Immature natural killer cell (primary cell): ENCODE measurements at regions not wholly inside any gene's neighbourhood (a gene's known extent, or its start where the extent isn't known, plus 50 kb on each side); places are given as distances from the start of the nearest gene placed in this dataset.

Experiments
- DNase-seq, 3 donors: peaks; one replicate each; pipeline ENCODE4 v3.0.0; 2022; ENCODE audit warnings: mixed read lengths in 1 of 3
- H3K27ac Mint-ChIP-seq, 6 donors: one replicate each; pipeline ENCODE4 v1.8.0; 2020; ENCODE audit warnings: mixed read lengths in 6 of 6, mild to moderate bottlenecking in 5 of 6, inconsistent platforms in 4 of 6, moderate library complexity in 3 of 6
- H3K27me3 Mint-ChIP-seq, 3 donors: one replicate each; pipeline ENCODE4 v1.8.0; 2020 to 2021; ENCODE audit warnings: low read depth in 3 of 3, mild to moderate bottlenecking in 3 of 3, mixed read lengths in 3 of 3, moderate library complexity in 3 of 3, inconsistent platforms in 1 of 3
- H3K36me3 Mint-ChIP-seq, 3 donors: one replicate each; pipeline ENCODE4 v1.8.0; 2020; ENCODE audit warnings: mixed read lengths in 3 of 3, inconsistent platforms in 2 of 3, mild to moderate bottlenecking in 2 of 3
- H3K4me1 Mint-ChIP-seq, 2 donors: one replicate each; pipeline ENCODE4 v1.8.0; 2020; ENCODE audit warnings: inconsistent platforms in 2 of 2, mild to moderate bottlenecking in 2 of 2, mixed read lengths in 2 of 2, moderate library complexity in 1 of 2
- H3K4me3 Mint-ChIP-seq, 5 donors: one replicate each; pipeline ENCODE4 v1.8.0; 2020; ENCODE audit warnings: mild to moderate bottlenecking in 5 of 5, mixed read lengths in 5 of 5, inconsistent platforms in 3 of 5, moderate library complexity in 3 of 5
- H3K9me3 Mint-ChIP-seq, 6 donors: one replicate each; pipeline ENCODE4 v1.8.0; 2020; ENCODE audit warnings: mild to moderate bottlenecking in 6 of 6, mixed read lengths in 6 of 6, inconsistent platforms in 4 of 6, moderate library complexity in 3 of 6

DNA sequence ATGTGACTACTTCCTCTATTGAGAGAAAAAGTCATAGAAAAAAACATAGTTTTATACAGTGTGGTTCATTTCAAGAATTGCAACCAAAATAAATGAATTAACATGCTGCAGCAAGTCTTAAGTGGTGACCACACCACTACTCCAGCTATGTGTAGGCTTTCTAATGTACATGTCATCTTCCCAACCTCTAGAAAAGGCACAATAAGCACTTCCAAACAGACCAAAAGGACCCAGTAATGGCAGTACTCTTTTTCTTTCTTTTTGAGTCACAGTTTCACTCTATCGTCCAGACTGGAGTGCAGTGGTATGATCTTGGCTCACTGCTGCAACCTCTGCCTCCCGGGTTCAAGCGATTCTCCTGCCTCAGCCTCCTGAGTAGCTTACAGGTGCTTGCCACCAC, 219.3 kb upstream of the KBTBD8 start:
- peaks cover 5 to 11% (median 11%) of the 10 kb centered on the region in 3 donors for H3K27me3 Mint-ChIP-seq
- no peak overlapping the region for H3K27ac Mint-ChIP-seq
- no peaks in the 10 kb centered on the region for H3K36me3 Mint-ChIP-seq
- no peak overlapping the region for H3K4me3 Mint-ChIP-seq
- no peaks in the 10 kb centered on the region for H3K4me1 Mint-ChIP-seq
- H3K9me3 Mint-ChIP-seq = no peaks in the 10 kb centered on the region
- DNase-seq = no peak

DNA sequence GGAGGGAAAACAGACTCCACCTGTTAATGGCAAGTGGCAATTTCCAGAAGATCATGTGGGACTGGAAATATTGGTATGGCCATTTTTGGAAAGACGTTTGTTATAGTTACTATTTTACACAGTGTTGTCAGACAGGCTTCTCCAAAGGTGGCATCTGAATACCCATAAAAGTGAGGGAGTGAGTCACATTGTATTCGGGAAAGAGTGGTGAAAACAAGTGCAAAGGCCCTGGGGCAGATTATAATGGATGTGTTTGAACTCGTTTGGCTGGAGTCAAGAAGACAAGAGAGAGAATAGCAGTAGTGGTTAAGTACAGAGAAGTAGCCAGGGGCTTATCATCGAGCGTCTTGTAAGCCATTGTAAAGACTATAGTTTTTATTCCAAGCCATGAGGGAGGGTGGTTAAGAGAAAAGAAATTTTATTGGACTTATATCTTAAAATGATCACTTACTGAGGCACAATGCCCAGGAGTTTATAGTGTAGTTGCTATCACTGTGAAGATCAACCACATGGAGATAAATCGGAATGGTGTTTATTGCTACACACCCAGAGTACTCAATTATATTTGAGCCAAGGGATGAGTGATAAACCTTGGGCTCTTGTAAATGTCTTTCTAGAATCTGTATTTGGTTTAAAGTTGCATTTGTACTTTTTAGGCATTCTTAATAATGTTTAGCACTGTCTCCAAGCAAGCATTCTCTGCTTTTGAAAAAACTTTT, 212.8 kb upstream of the KBTBD8 start:
- Mint-ChIP-seq H3K9me3 (no peaks in the 10 kb centered on the region), H3K27me3 (peaks cover 3% of the 10 kb centered on the region in 3 donors), H3K4me1 (no peaks in the 10 kb centered on the region), H3K4me3 (no peak overlapping the region), H3K27ac (no peak overlapping the region), H3K36me3 (no peaks in the 10 kb centered on the region)
- no peak for DNase-seq

DNA sequence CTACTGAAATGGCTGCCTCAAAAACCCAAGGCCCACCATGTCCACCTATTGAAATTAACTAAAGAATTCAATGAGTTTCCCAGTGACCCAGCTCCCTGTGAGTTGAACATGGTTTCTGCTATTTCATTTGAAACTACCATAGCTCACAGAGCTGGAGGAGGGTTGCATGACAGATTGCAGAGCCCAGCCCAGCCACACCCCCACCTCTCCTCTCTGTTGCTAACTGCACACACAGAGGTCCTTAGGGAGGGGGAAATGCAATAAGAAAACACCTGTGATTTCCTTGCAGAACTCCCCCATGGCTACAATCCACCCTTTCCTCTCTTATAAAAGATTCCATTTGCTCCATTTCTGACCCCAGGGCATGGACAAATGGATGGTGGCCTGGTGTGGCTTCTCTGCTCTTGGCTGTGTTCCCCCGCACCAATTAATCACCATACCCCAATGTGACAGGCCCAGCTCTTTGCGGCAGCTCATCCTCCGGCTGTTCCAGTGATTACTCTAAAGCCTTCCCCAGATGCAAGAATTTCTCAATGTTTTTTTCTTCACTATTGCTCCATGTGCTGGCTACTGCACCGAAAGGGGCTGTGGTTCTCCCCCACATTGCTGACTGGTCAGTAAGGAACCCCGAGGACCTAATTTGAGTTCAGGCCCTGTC, 208.4 kb upstream of the KBTBD8 start:
- Mint-ChIP-seq H3K4me3 (no peak overlapping the region), H3K4me1 (no peaks in the 10 kb centered on the region), H3K9me3 (no peaks in the 10 kb centered on the region), H3K36me3 (no peaks in the 10 kb centered on the region), H3K27ac (no peak overlapping the region), H3K27me3 (peaks cover 0 to 3% (median 2%) of the 10 kb centered on the region in 3 donors)
- no peak for DNase-seq

DNA sequence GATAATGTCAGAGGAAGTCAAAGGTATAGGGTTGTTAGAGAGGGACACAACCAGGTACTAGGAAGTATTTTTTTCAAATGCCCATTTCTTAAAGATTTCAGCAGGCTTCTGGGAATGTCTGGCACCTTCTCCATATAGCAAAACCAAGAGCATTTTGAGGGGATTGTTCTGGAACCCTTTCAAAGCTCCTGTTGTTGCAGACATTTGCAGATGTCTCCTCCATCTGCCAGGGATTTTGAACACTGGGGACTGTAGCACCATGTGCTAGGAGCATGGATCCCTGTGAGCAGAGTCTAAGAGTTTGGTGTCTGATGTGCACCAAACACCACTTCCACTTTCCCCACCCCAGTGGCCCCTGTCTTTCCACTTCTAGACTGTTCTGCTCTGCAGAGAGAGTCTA, 206.0 kb upstream of the KBTBD8 start:
- DNase-seq = no peak

DNA sequence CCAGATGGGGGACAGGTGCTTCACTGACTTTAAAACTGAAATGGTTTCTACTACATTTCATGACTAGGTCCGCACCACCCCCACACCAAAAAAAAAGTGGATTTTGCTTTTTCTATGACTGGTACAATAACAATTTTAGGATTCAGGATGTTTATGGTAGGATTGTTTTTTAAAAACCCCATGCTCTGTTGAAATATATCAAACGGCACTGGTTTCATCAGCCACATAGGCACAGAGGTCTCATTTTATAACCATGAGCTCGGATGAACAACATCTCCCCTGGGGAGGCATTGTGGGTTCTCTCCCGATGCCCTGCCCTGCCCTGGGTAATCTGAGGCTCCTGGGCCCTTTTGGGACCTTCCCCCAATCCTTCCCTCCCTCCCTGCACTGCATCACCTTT, 202.7 kb upstream of the KBTBD8 start:
- Mint-ChIP-seq H3K27me3 (peaks cover 2 to 12% (median 4%) of the 10 kb centered on the region in 3 donors), H3K36me3 (peaks cover 0 to 4% (median 0%) of the 10 kb centered on the region in 3 donors), H3K9me3 (peaks cover 0 to 5% (median 0%) of the 10 kb centered on the region in 6 donors), H3K27ac (no peak overlapping the region), H3K4me3 (no peak overlapping the region), H3K4me1 (no peaks in the 10 kb centered on the region)
- no peak for DNase-seq

More for the DNA sequence above, 206.0 kb upstream of the KBTBD8 start:
- H3K27me3 Mint-ChIP-seq = peaks cover 0 to 10% (median 5%) of the 10 kb centered on the region in 3 donors
- peaks cover 0 to 5% (median 0%) of the 10 kb centered on the region in 6 donors for H3K9me3 Mint-ChIP-seq
- H3K36me3 Mint-ChIP-seq = peaks cover 0 to 4% (median 0%) of the 10 kb centered on the region in 3 donors
- no peak overlapping the region for H3K27ac Mint-ChIP-seq
- H3K4me3 Mint-ChIP-seq = no peak overlapping the region
- H3K4me1 Mint-ChIP-seq = no peaks in the 10 kb centered on the region

DNA sequence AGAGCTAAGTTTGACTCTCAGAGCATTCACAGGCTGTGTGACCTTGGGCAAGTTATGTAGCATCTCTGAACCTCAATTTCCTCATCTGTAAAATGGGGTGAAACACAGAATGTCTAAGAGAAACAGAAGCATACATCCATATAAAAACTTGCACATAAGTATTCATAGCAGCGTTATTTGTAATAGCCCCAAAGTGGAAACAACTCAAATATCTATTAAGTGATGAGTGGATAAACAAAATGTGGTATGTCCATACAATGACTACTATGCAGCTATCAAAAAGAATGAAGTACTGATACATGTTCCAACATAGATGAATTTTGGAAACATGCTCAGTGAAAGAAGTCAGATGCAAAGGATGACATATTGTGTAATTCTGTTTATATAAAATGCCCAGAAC, 201.8 kb upstream of the KBTBD8 start:
- Mint-ChIP-seq H3K27me3 (peaks cover 2 to 12% (median 4%) of the 10 kb centered on the region in 3 donors), H3K36me3 (peaks cover 0 to 4% (median 0%) of the 10 kb centered on the region in 3 donors)

DNA sequence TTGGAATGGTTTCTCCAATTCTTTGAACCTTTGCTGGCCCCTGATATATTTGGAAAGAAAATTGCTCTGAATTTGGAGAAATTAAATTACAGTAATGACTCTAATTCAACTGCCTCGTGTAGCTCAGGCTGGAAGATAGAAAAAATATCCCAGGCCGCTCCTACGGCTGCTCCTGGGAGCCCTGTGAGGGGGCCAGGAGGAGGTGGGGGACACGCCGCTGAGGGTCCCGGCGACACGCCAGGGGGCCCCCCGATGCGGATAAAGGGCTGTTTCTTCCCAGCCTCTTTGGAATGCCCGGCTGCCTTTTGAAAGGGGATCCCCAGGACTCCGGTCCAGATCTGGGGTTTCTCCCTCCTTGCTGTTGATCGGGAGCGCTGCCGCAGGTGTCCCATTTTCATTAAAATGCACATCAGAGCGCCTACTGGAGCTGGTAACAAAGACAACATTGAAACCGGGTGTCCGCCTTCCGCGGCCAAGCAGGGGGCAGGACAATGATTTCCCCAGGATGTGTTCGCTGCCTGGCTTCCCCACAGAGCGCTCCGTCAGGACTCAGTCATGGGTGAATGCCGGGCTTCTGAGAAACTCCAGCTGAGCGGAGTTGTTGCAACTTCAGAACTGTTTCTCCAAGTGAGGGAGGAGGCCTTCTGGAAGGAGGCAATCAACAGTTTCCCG, 200.1 kb upstream of the KBTBD8 start:
- H3K9me3 Mint-ChIP-seq = peaks cover 0 to 5% (median 0%) of the 10 kb centered on the region in 6 donors
- peaks cover 2 to 12% (median 8%) of the 10 kb centered on the region in 3 donors for H3K27me3 Mint-ChIP-seq
- no peak overlapping the region for H3K4me3 Mint-ChIP-seq
- no peak overlapping the region for H3K27ac Mint-ChIP-seq
- no peak for DNase-seq
- no peaks in the 10 kb centered on the region for H3K4me1 Mint-ChIP-seq
- peaks cover 0 to 4% (median 0%) of the 10 kb centered on the region in 3 donors for H3K36me3 Mint-ChIP-seq

More for the DNA sequence above, 201.8 kb upstream of the KBTBD8 start:
- no peak overlapping the region for H3K27ac Mint-ChIP-seq
- DNase-seq = no peak
- H3K4me1 Mint-ChIP-seq = no peaks in the 10 kb centered on the region
- no peak overlapping the region for H3K4me3 Mint-ChIP-seq
- H3K9me3 Mint-ChIP-seq = peaks cover 0 to 5% (median 0%) of the 10 kb centered on the region in 6 donors

DNA sequence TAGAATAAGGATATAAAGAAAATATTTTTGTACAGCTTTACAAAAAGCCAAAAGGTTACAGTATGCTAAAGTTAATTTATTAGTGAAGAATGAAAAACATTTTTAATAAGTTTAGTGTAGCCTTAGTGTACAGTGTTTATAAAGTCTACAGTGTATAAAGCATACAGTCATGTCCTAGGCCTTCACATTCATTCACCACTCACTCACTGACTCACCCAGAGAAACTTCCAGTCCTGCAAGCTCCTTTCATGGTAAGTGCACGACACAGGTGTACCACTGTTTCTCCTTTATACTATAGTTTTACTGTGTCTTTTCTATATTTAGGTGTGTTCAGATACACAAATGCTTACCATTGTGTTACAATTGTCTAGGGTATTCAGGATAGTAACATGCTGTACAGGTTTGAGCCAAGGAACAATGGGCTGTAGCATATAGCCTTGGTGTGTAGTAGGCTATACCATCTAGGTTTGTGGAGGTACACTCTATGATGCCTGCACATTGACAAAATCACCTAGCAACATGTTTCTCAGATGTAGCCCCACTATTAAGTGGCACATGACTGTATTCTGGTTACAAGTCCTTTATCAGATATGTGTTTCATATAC, 197.1 kb upstream of the KBTBD8 start:
- Mint-ChIP-seq H3K4me1 (peaks cover 0 to 3% of the 10 kb centered on the region in 2 donors), H3K27ac (no peak overlapping the region), H3K36me3 (peaks cover 0 to 4% (median 0%) of the 10 kb centered on the region in 3 donors), H3K27me3 (peaks cover 3 to 11% (median 8%) of the 10 kb centered on the region in 3 donors), H3K9me3 (peaks cover 0 to 5% (median 0%) of the 10 kb centered on the region in 6 donors), H3K4me3 (no peak overlapping the region)
- no peak for DNase-seq

DNA sequence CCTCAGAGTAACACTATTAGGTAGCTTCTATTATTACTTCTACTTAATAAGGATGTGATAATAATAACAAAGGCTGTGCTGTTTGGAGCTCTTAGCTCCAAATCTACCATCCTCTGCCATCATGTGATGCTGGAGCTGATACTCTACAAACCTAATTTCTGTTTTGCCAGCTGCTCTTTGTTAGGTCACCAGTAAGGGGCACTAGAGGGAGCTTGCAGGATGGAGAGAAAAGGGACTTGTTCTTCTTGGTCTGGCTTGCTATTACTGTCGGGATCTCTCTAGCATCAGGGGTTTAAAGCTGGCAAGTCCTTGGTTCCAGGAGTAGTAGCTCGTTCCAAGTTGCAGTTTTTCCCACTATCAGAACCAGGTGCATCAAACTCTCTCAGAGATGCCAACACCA, 194.9 kb upstream of the KBTBD8 start:
- H3K27me3 Mint-ChIP-seq = peaks cover 1 to 6% (median 6%) of the 10 kb centered on the region in 3 donors
- no peaks in the 10 kb centered on the region for H3K36me3 Mint-ChIP-seq
- H3K4me3 Mint-ChIP-seq = no peak overlapping the region
- H3K4me1 Mint-ChIP-seq = peaks cover 0 to 3% of the 10 kb centered on the region in 2 donors
- no peak for DNase-seq
- H3K9me3 Mint-ChIP-seq = no peaks in the 10 kb centered on the region
- H3K27ac Mint-ChIP-seq = no peak overlapping the region

DNA sequence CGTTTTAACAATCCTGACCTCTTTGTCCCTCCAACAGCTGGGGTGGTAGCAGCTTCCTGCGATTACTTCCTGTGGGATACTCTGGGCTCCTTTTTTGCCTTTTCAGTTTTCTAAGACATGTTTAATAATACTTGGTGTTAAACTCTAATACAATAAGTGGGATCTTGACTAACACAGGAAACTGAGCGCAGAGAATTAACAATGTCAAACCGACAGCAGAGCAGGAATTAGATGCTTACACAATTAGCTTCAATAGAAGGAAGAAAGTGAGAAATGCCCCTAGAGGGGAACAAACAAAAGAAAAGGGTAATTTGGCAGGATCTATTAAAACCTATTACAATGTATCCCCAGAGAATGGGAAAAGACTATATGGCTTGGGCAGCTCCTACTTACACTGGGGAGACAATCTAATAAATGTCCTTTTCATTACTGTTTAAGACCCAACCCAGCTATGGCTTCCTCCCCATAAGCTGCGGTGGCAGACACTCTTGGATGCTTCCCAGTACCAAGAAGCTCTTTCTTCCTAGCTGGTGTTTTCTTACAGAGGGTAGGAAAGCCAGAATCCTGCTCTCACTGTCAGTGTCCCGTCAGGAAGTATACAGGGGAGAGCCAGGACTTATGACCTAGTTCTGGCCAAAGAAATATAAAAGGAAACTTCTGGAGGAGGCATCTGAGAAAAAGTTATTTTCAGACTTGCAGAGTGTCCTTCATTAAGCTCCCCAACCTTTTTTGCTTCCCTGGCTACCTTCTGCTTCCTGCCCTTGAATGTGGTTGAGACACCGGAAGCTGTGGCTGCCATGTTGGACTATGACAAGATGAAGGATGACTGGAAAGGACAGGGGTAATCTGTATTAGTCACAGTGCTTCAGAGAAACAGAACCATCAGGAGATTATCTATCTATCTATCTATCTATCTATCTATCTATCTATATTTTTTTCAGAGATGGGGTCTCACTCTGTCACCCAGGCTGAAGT, 194.1 kb upstream of the KBTBD8 start:
- no peaks in the 10 kb centered on the region for H3K9me3 Mint-ChIP-seq
- H3K27ac Mint-ChIP-seq = no peak overlapping the region
- peaks cover 1 to 6% (median 6%) of the 10 kb centered on the region in 3 donors for H3K27me3 Mint-ChIP-seq
- no peaks in the 10 kb centered on the region for H3K36me3 Mint-ChIP-seq
- H3K4me1 Mint-ChIP-seq = peaks cover 0 to 3% of the 10 kb centered on the region in 2 donors
- H3K4me3 Mint-ChIP-seq = no peak overlapping the region
- DNase-seq = no peak

DNA sequence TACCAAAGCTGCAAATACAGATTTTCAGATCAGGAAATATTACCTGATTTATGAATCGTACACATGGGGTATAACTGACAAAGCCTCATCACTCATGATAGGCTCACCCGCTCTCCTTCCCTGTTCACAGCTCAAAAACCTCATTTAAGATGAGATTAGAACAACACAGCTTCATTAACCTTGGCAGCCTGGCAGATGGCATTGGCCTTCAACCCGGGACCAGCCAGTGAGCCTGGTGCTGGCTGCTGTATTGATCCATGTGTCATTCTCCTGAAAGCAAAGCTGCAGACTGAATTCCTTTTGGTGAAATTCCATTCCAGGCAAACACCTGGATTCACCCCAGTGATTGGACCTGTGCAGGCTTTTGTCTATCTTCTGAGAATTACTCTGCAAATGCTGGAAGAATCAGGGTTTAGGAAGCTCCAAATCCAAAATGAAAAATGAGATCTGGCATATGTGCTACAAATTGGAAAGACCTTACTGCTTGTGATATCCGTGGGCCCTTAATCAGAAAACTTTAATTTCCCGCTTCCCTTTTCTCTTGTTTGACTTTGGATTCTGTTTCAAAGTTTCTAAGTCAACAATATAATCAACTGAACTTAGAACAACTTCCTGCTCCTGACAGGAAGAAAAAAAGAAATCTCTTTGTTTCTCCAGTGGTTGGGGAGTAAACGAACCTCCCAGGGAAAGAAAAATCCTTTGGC, 189.1 kb upstream of the KBTBD8 start:
- peaks cover 0 to under 1% of the 10 kb centered on the region in 2 donors for H3K4me1 Mint-ChIP-seq
- no peak overlapping the region for H3K4me3 Mint-ChIP-seq
- H3K36me3 Mint-ChIP-seq = no peaks in the 10 kb centered on the region
- H3K9me3 Mint-ChIP-seq = no peaks in the 10 kb centered on the region
- no peak overlapping the region for H3K27ac Mint-ChIP-seq
- H3K27me3 Mint-ChIP-seq = peaks cover 0 to 2% (median 0%) of the 10 kb centered on the region in 3 donors
- DNase-seq = no peak

DNA sequence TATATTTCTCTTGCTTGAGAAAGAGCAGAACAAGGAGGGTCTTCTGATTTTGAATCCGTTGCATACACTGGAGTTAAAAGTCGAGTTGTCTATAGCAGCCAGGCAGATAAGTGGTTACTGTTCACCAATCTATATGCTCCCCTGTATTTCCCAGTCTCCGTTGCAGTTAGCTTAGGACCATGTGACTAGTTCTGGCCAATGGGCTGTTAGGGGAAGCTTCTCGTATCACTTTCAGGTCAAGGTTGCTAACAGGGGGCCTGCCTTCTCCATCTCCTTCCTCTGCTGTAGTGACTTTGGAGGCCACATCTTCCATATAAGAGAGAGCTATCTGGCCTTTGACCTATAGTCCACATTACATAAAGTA, 188.5 kb upstream of the KBTBD8 start:
- Mint-ChIP-seq H3K4me3 (no peak overlapping the region), H3K36me3 (no peaks in the 10 kb centered on the region), H3K27me3 (peaks cover 0 to 2% (median 0%) of the 10 kb centered on the region in 3 donors), H3K9me3 (no peaks in the 10 kb centered on the region), H3K27ac (no peak overlapping the region), H3K4me1 (no peaks in the 10 kb centered on the region)
- DNase-seq = no peak
